ENCODE measurements at regions not wholly inside any gene's neighbourhood (a gene's known extent, or its start where the extent isn't known, plus 50 kb on each side); places are given as distances from the start of the nearest gene placed in this dataset.

- ATAC-seq: no peak
- peaks cover 0 to 7% (median 0%) of the 10 kb centered on the region in 3 donors for H3K9me3 ChIP-seq
- no peaks in the 10 kb centered on the region for H3K4me1 ChIP-seq
- WGBS, 2 donors (ENCODE audit: low coverage in 1 of 2): 100% methylated on average over 2 of the region's 4 CpGs; no CpG with 5 or more reads in 1 of the 2 donors
- no peaks in the 10 kb centered on the region for H3K36me3 ChIP-seq
- peaks cover 24% of the 10 kb centered on the region for H3K27me3 ChIP-seq
- TF ChIP-seq POLR2AphosphoS5 (IDR thresholded peaks at IDR 0.05) (no peak), EP300 (IDR thresholded peaks at IDR 0.05) (no peak), CTCF (IDR thresholded peaks at IDR 0.05) (no peak), POLR2A (IDR thresholded peaks at IDR 0.05) (no peak)
- H3K4me3 ChIP-seq: no peak overlapping the region
- H3K27ac ChIP-seq: no peak overlapping the region
These were observed 73.4 kb downstream of the NPAP1 start for GRCh38 chr15:24748812-24749439.

- peaks cover 24% of the 10 kb centered on the region for H3K27me3 ChIP-seq
- no peaks in the 10 kb centered on the region for H3K4me1 ChIP-seq
- no peaks in the 10 kb centered on the region for H3K36me3 ChIP-seq
- H3K27ac ChIP-seq: no peak overlapping the region
- no peak for TF ChIP-seq EP300 (IDR thresholded peaks at IDR 0.05)
- TF ChIP-seq POLR2AphosphoS5 (IDR thresholded peaks at IDR 0.05): no peak
- TF ChIP-seq CTCF (IDR thresholded peaks at IDR 0.05): no peak
- no peak for TF ChIP-seq POLR2A (IDR thresholded peaks at IDR 0.05)
- peaks cover 0 to 5% (median 0%) of the 10 kb centered on the region in 3 donors for H3K9me3 ChIP-seq
- 38 to 50% methylated on average over 3 of the region's 3 CpGs for WGBS, 2 donors (ENCODE audit: low coverage in 1 of 2)
- ATAC-seq: no peak
- H3K4me3 ChIP-seq: no peak overlapping the region
These were observed 76.8 kb downstream of the NPAP1 start for GRCh38 chr15:24752354-24752753.

- Histone ChIP-seq H3K36me3 (no peaks in the 10 kb centered on the region), H3K4me3 (no peak overlapping the region), H3K4me1 (no peaks in the 10 kb centered on the region), H3K9me3 (no peaks in the 10 kb centered on the region), H3K27ac (no peak overlapping the region), H3K27me3 (peaks cover 5% of the 10 kb centered on the region)
- ATAC-seq: no peak
- TF ChIP-seq POLR2A (IDR thresholded peaks at IDR 0.05): no peak
- TF ChIP-seq POLR2AphosphoS5 (IDR thresholded peaks at IDR 0.05): no peak
- TF ChIP-seq CTCF (IDR thresholded peaks at IDR 0.05): no peak
- TF ChIP-seq EP300 (IDR thresholded peaks at IDR 0.05): no peak
- WGBS, 2 donors (ENCODE audit: low coverage in 1 of 2): 74 to 84% methylated on average over 3 to 5 of the region's 5 CpGs
These were observed 80.5 kb downstream of the NPAP1 start for GRCh38 chr15:24756101-24756500.

- Histone ChIP-seq H3K9me3 (no peaks in the 10 kb centered on the region), H3K4me3 (no peak overlapping the region), H3K27ac (no peak overlapping the region), H3K27me3 (peaks cover 5% of the 10 kb centered on the region), H3K4me1 (no peaks in the 10 kb centered on the region), H3K36me3 (no peaks in the 10 kb centered on the region)
- whole genome bisulfite sequencing, 2 donors (ENCODE audit: low coverage in 1 of 2): 67 to 80% methylated on average over 3 to 5 of the region's 7 CpGs
- no peak for ATAC-seq
- TF ChIP-seq POLR2AphosphoS5 (IDR thresholded peaks at IDR 0.05): no peak
- TF ChIP-seq POLR2A (IDR thresholded peaks at IDR 0.05): no peak
- TF ChIP-seq EP300 (IDR thresholded peaks at IDR 0.05): no peak
- TF ChIP-seq CTCF (IDR thresholded peaks at IDR 0.05): no peak
These were observed 84.5 kb downstream of the NPAP1 start for GRCh38 chr15:24760066-24760465.

GRCh38 chr15:24761704-24762302 lies 86.2 kb downstream of the NPAP1 start:
- Histone ChIP-seq H3K36me3 (no peaks in the 10 kb centered on the region), H3K4me1 (no peaks in the 10 kb centered on the region), H3K9me3 (no peaks in the 10 kb centered on the region), H3K27ac (no peak overlapping the region), H3K27me3 (peaks cover 5% of the 10 kb centered on the region), H3K4me3 (no peak overlapping the region)
- ATAC-seq: no peak
- TF ChIP-seq CTCF (IDR thresholded peaks at IDR 0.05) (peak in 3 of 4 experiments; percentile 6 to 43 (median 28)), POLR2AphosphoS5 (IDR thresholded peaks at IDR 0.05) (no peak)
- WGBS, 2 donors (ENCODE audit: low coverage in 1 of 2): 62 to 66% methylated on average over 5 of the region's 5 CpGs
